Endodermal cell (in vitro differentiated cells): ENCODE measurements at regions not wholly inside any gene's neighbourhood (a gene's known extent, or its start where the extent isn't known, plus 50 kb on each side); places are given as distances from the start of the nearest gene placed in this dataset.

Source experiments
- DNase-seq: peaks from one replicate; pipeline ENCODE4 v3.0.0-alpha.2; 2017
- H3K27ac ChIP-seq: 2 replicates; pipeline ENCODE4 v1.5.1; 2013; ENCODE audit warnings: mild to moderate bottlenecking, low read depth, low read length, moderate library complexity
- H3K27me3 ChIP-seq: 2 replicates; pipeline ENCODE4 v1.6.1; 2013; ENCODE audit warnings: mild to moderate bottlenecking, low read length, moderate library complexity; ENCODE audit not compliant: insufficient read depth, control insufficient read depth, poor library complexity, severe bottlenecking
- H3K36me3 ChIP-seq: 2 replicates; pipeline ENCODE4 v1.7.0; 2013; ENCODE audit warnings: mild to moderate bottlenecking, low read length, moderate library complexity; ENCODE audit not compliant: control insufficient read depth, insufficient read depth
- H3K4me1 ChIP-seq: one replicate; pipeline ENCODE4 v1.7.0; 2013; ENCODE audit warnings: low read length; ENCODE audit not compliant: control insufficient read depth, insufficient read depth
- H3K4me3 ChIP-seq: 2 replicates; pipeline ENCODE4 v1.5.1; 2013; ENCODE audit warnings: mild to moderate bottlenecking, low read length, moderate library complexity
- H3K9ac ChIP-seq: 2 replicates; pipeline ENCODE4 v1.6.1; 2013; ENCODE audit warnings: mild to moderate bottlenecking, low read length, moderate library complexity; ENCODE audit not compliant: poor library complexity, severe bottlenecking; ENCODE audit errors: extremely low read depth
- H3K9me3 ChIP-seq: 2 replicates; pipeline ENCODE4 v1.6.1; 2013; ENCODE audit warnings: mild to moderate bottlenecking, low read length, moderate library complexity; ENCODE audit not compliant: control insufficient read depth
- H3K27ac Mint-ChIP-seq: 2 replicates; pipeline ENCODE4 v1.8.0; 2020; ENCODE audit warnings: mixed read lengths
- H3K27me3 Mint-ChIP-seq: 2 replicates; pipeline ENCODE4 v1.8.0; 2021; ENCODE audit warnings: mild to moderate bottlenecking, mixed read lengths; ENCODE audit not compliant: insufficient read depth
- H3K36me3 Mint-ChIP-seq: 2 replicates; pipeline ENCODE4 v1.8.0; 2020; ENCODE audit warnings: low read depth, mixed read lengths
- H3K4me1 Mint-ChIP-seq: 2 replicates; pipeline ENCODE4 v1.8.0; 2020; ENCODE audit warnings: mixed read lengths
- H3K4me3 Mint-ChIP-seq: 2 replicates; pipeline ENCODE4 v1.8.0; 2020; ENCODE audit warnings: mild to moderate bottlenecking, moderate library complexity, mixed read lengths
- H3K9me3 Mint-ChIP-seq: 2 replicates; pipeline ENCODE4 v1.8.0; 2020; ENCODE audit warnings: mild to moderate bottlenecking, mixed read lengths
- CTCF ChIP-seq: fragments of 200-600 bp; sonication (generic); conservative IDR thresholded peaks from 2 replicates; pipeline ENCODE4 v1.5.0; 2021; ENCODE audit warnings: antibody characterized with exemption, mild to moderate bottlenecking
- WGBS, 2 experiments: methylation state at CpG; one replicate each; pipeline versions ENCODE4 v1.1.5 to v1.1.7; 2013; ENCODE audit warnings: missing lambda C conversion rate in 2 of 2, mixed read lengths in 1 of 2; ENCODE audit not compliant: insufficient coverage in 1 of 2, insufficient read length in 1 of 2; 5-methylcytosine and 5-hydroxymethylcytosine counted together

- no peak for DNase-seq
- H3K36me3 Mint-ChIP-seq: no peaks in the 10 kb centered on the region
- WGBS, 2 experiments: 75 to 79% methylated on average over 2 to 3 of the region's 3 CpGs
- no peak overlapping the region for H3K27ac ChIP-seq
- H3K27me3 ChIP-seq: no peaks in the 10 kb centered on the region
- no peak overlapping the region for H3K4me3 Mint-ChIP-seq
- H3K9me3 Mint-ChIP-seq: no peaks in the 10 kb centered on the region
- TF ChIP-seq CTCF: no peak
- no peaks in the 10 kb centered on the region for H3K9me3 ChIP-seq
- no peaks in the 10 kb centered on the region for H3K4me1 ChIP-seq
- H3K4me1 Mint-ChIP-seq: no peaks in the 10 kb centered on the region
- H3K36me3 ChIP-seq: no peaks in the 10 kb centered on the region
- H3K9ac ChIP-seq: no peak overlapping the region
- H3K4me3 ChIP-seq: no peak overlapping the region
- H3K27me3 Mint-ChIP-seq: no peaks in the 10 kb centered on the region
- H3K27ac Mint-ChIP-seq: no peak overlapping the region
Measured at GRCh38 chr13:83732755-83733154, 149.5 kb downstream of the SLITRK1 start.

GRCh38 chr13:83731113-83731512 is 151.2 kb downstream of the SLITRK1 start:
- Histone ChIP-seq H3K27ac (no peak overlapping the region), H3K36me3 (no peaks in the 10 kb centered on the region), H3K9ac (no peak overlapping the region), H3K4me3 (no peak overlapping the region), H3K4me1 (no peaks in the 10 kb centered on the region), H3K27me3 (no peaks in the 10 kb centered on the region), H3K9me3 (no peaks in the 10 kb centered on the region)
- 100% methylated on average over 1 of the region's 1 CpG; no CpG with 5 or more reads in 1 of the 2 experiments for WGBS, 2 experiments
- no peak for DNase-seq
- no peak overlapping the region for H3K27ac Mint-ChIP-seq
- no peaks in the 10 kb centered on the region for H3K9me3 Mint-ChIP-seq
- no peak for TF ChIP-seq CTCF
- no peak overlapping the region for H3K4me3 Mint-ChIP-seq
- no peaks in the 10 kb centered on the region for H3K4me1 Mint-ChIP-seq
- H3K27me3 Mint-ChIP-seq: no peaks in the 10 kb centered on the region
- no peaks in the 10 kb centered on the region for H3K36me3 Mint-ChIP-seq

GRCh38 chr13:83730674-83731073 is 151.6 kb downstream of the SLITRK1 start:
- Histone ChIP-seq H3K4me1 (no peaks in the 10 kb centered on the region), H3K9ac (no peak overlapping the region), H3K36me3 (no peaks in the 10 kb centered on the region), H3K4me3 (no peak overlapping the region), H3K9me3 (no peaks in the 10 kb centered on the region), H3K27me3 (no peaks in the 10 kb centered on the region), H3K27ac (no peak overlapping the region)
- Mint-ChIP-seq H3K4me3 (no peak overlapping the region), H3K9me3 (no peaks in the 10 kb centered on the region), H3K27ac (no peak overlapping the region), H3K27me3 (no peaks in the 10 kb centered on the region), H3K4me1 (no peaks in the 10 kb centered on the region), H3K36me3 (no peaks in the 10 kb centered on the region)
- TF ChIP-seq CTCF: no peak
- no peak for DNase-seq
- WGBS, 2 experiments: 83 to 92% methylated on average over 5 to 6 of the region's 6 CpGs
